GM23338 (cell line): ENCODE measurements at regions not wholly inside any gene's neighbourhood (a gene's known extent, or its start where the extent isn't known, plus 50 kb on each side); places are given as distances from the start of the nearest gene placed in this dataset.

ENCODE experiments used
- ATAC-seq: fragments of 200-7000 bp; cut with Tn5 transposase; 3 replicates; pipeline ENCODE4 v1.9.1; 2020
- DNase-seq: peaks from one replicate; pipeline ENCODE4 v3.0.0-alpha.2; 2015; ENCODE audit warnings: low spot score
- H2AFZ ChIP-seq: fragments of 200-600 bp; sonication (generic); 2 replicates; pipeline ENCODE4 v1.8.0; 2016; ENCODE audit warnings: antibody characterized with exemption, mild to moderate bottlenecking, moderate library complexity
- H3F3A ChIP-seq: fragments of 200-600 bp; sonication (generic); replicated peaks from 2 replicates; pipeline ENCODE4 v1.8.0; 2017; ENCODE audit warnings: antibody characterized with exemption, mixed run types, low read depth
- H3K27ac ChIP-seq: fragments of 200-600 bp; sonication (generic); 2 replicates; pipeline ENCODE4 v1.6.1; 2016; ENCODE audit warnings: low read depth
- H3K27me3 ChIP-seq: fragments of 200-600 bp; sonication (generic); 2 replicates; pipeline ENCODE4 v1.8.0; 2016; ENCODE audit warnings: mild to moderate bottlenecking, mixed run types, moderate library complexity; ENCODE audit not compliant: insufficient read depth
- H3K36me3 ChIP-seq: fragments of 200-600 bp; sonication (generic); 2 replicates; pipeline ENCODE4 v1.8.0; 2016; ENCODE audit warnings: mild to moderate bottlenecking; ENCODE audit not compliant: insufficient read depth
- H3K4me1 ChIP-seq: fragments of 200-600 bp; sonication (generic); 2 replicates; pipeline ENCODE4 v1.8.0; 2016; ENCODE audit warnings: mild to moderate bottlenecking, moderate library complexity; ENCODE audit not compliant: insufficient read depth
- H3K4me2 ChIP-seq: fragments of 200-600 bp; sonication (generic); 2 replicates; pipeline ENCODE4 v1.7.1; 2017; ENCODE audit warnings: mixed run types
- H3K4me3 ChIP-seq: fragments of 200-600 bp; sonication (generic); 2 replicates; pipeline ENCODE4 v1.6.1; 2016; ENCODE audit warnings: mixed run types
- H3K79me2 ChIP-seq: fragments of 200-600 bp; sonication (generic); replicated peaks from 2 replicates; pipeline ENCODE4 v1.8.0; 2017; ENCODE audit warnings: mild to moderate bottlenecking; ENCODE audit not compliant: insufficient read depth
- H3K9me2 ChIP-seq: fragments of 200-600 bp; sonication (generic); 2 replicates; pipeline ENCODE4 v1.8.0; 2017; ENCODE audit not compliant: insufficient read depth
- H4K20me1 ChIP-seq: fragments of 200-600 bp; sonication (generic); replicated peaks from 2 replicates; pipeline ENCODE4 v1.8.0; 2017; ENCODE audit warnings: mild to moderate bottlenecking; ENCODE audit not compliant: insufficient read depth
- H3K27ac Mint-ChIP-seq: 2 replicates; pipeline ENCODE4 v1.8.0; 2020; ENCODE audit warnings: inconsistent platforms, mild to moderate bottlenecking, moderate library complexity, mixed read lengths
- H3K27me3 Mint-ChIP-seq: 3 replicates; pipeline ENCODE4 v1.8.0; 2022; ENCODE audit warnings: low read depth, mild to moderate bottlenecking, moderate library complexity, mixed read lengths, inconsistent platforms; ENCODE audit not compliant: insufficient read depth, poor library complexity
- H3K36me3 Mint-ChIP-seq: 3 replicates; pipeline ENCODE4 v1.8.0; 2021; ENCODE audit warnings: low read depth, mild to moderate bottlenecking, inconsistent platforms, moderate library complexity, mixed read lengths
- H3K4me1 Mint-ChIP-seq: 3 replicates; pipeline ENCODE4 v1.8.0; 2020; ENCODE audit warnings: mild to moderate bottlenecking, inconsistent platforms, mixed read lengths
- H3K4me3 Mint-ChIP-seq: 3 replicates; pipeline ENCODE4 v1.8.0; 2021; ENCODE audit warnings: moderate library complexity, mild to moderate bottlenecking, inconsistent platforms, mixed read lengths
- H3K9me3 Mint-ChIP-seq: 3 replicates; pipeline ENCODE4 v1.8.0; 2020; ENCODE audit warnings: moderate library complexity, mild to moderate bottlenecking, inconsistent platforms, mixed read lengths
- CREB1 ChIP-seq: fragments of 250-450 bp; sonication (Bioruptor Pico); IDR thresholded peaks from 2 replicates; pipeline ENCODE4 v1.5.0; 2020; ENCODE audit warnings: low read depth, mild to moderate bottlenecking, moderate library complexity
- EZH2 ChIP-seq: fragments of 200-600 bp; sonication (generic); IDR thresholded peaks from one replicate; pipeline ENCODE4 v1.8.0; 2017; ENCODE audit warnings: antibody characterized with exemption, mild to moderate bottlenecking, low read depth; ENCODE audit not compliant: unreplicated experiment
- EZH2phosphoT487 ChIP-seq: fragments of 200-600 bp; sonication (generic); IDR thresholded peaks from one replicate; pipeline ENCODE4 v1.8.1; 2018; ENCODE audit warnings: antibody characterized with exemption; ENCODE audit not compliant: unreplicated experiment
- JUNB ChIP-seq: IDR thresholded peaks from one replicate; pipeline ENCODE4 v1.6.1; 2016; ENCODE audit warnings: antibody characterized with exemption; ENCODE audit not compliant: unreplicated experiment
- NANOG ChIP-seq: IDR thresholded peaks from 2 replicates; pipeline ENCODE4 v1.6.1; 2016; ENCODE audit warnings: antibody characterized with exemption, borderline replicate concordance
- STAT1 ChIP-seq: IDR thresholded peaks from one replicate; pipeline ENCODE4 v1.6.1; 2016; ENCODE audit warnings: antibody characterized with exemption; ENCODE audit not compliant: unreplicated experiment
- ZNF114 ChIP-seq: fragments of 250-450 bp; sonication (Bioruptor Pico); IDR thresholded peaks from 2 replicates; pipeline ENCODE4 v1.5.0; 2020; ENCODE audit warnings: mild to moderate bottlenecking, moderate library complexity
- TF ChIP-seq, protein P1 (sequence below), 2 experiments: fragments of 200-600 bp in 1 of 2; sonication (generic) in 1 of 2; conservative IDR thresholded peaks; 2 replicates each; pipeline versions ENCODE4 v1.5.1 to v1.6.1; 2016 to 2017; ENCODE audit warnings: antibody characterized with exemption in 2 of 2, low read depth in 2 of 2, mild to moderate bottlenecking in 2 of 2, moderate library complexity in 1 of 2
- TF ChIP-seq, protein P2 (sequence below): IDR thresholded peaks from one replicate; pipeline ENCODE4 v1.6.1; 2018; ENCODE audit warnings: antibody characterized with exemption; ENCODE audit not compliant: unreplicated experiment
- TF ChIP-seq, protein P3 (sequence below): IDR thresholded peaks from 2 replicates; pipeline ENCODE4 v1.6.1; 2016; ENCODE audit warnings: antibody characterized with exemption

DNA sequence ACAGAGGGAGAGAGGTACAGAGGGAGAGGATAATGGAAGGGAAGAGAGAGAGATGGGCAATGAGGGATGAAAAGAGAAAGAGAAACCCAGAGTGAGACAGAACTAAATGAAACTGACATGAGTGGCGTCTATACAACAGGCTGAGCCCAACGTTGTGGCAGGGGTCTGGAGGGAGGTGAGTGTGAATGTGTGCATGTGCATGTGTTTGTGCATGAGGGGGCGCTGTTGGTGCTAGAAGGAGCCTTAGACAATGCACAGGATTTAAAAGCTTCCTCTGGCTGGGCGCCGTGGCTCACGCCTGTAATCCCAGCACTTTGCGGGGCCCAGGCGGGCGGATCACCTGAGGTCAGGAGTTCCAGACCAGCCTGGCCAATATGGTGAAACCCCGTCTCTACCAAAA, 454.8 kb upstream of the CDH11 start:
- Histone ChIP-seq H3K9me2 (peaks cover 3% of the 10 kb centered on the region), H3F3A (no peaks in the 10 kb centered on the region), H3K36me3 (no peaks in the 10 kb centered on the region), H3K27ac (no peak overlapping the region), H3K4me1 (0 out of 2 replicates have a peak, but pooled peaks cover 11% of the 10 kb centered on the region), H2AFZ (peak overlapping the region; percentile 92), H3K79me2 (no peaks in the 10 kb centered on the region), H3K4me3 (no peak overlapping the region), H3K4me2 (no peak overlapping the region), H3K27me3 (no peaks in the 10 kb centered on the region), H4K20me1 (no peaks in the 10 kb centered on the region)
- Mint-ChIP-seq H3K36me3 (peaks cover 4% of the 10 kb centered on the region; the same call in 1 of the 3 replicates), H3K27me3 (peaks cover 3% of the 10 kb centered on the region), H3K27ac (no peak overlapping the region), H3K4me1 (peaks cover 18% of the 10 kb centered on the region), H3K4me3 (no peak overlapping the region), H3K9me3 (peaks cover 3% of the 10 kb centered on the region; the same call in 1 of the 3 replicates)
- ATAC-seq (peak; percentile 96), DNase-seq (peak; percentile 87)
- TF ChIP-seq EZH2: no peak
- no peak for TF ChIP-seq JUNB
- TF ChIP-seq, protein P1, sequence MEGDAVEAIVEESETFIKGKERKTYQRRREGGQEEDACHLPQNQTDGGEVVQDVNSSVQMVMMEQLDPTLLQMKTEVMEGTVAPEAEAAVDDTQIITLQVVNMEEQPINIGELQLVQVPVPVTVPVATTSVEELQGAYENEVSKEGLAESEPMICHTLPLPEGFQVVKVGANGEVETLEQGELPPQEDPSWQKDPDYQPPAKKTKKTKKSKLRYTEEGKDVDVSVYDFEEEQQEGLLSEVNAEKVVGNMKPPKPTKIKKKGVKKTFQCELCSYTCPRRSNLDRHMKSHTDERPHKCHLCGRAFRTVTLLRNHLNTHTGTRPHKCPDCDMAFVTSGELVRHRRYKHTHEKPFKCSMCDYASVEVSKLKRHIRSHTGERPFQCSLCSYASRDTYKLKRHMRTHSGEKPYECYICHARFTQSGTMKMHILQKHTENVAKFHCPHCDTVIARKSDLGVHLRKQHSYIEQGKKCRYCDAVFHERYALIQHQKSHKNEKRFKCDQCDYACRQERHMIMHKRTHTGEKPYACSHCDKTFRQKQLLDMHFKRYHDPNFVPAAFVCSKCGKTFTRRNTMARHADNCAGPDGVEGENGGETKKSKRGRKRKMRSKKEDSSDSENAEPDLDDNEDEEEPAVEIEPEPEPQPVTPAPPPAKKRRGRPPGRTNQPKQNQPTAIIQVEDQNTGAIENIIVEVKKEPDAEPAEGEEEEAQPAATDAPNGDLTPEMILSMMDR (conservative IDR thresholded peaks at IDR 0.05; ENCODE audit: low read depth in 2 of 2): peak; percentile 70 to 88
- no peak for TF ChIP-seq ZNF114 (CRISPR knock-in tag)
- TF ChIP-seq EZH2phosphoT487: no peak
- TF ChIP-seq, protein P2, sequence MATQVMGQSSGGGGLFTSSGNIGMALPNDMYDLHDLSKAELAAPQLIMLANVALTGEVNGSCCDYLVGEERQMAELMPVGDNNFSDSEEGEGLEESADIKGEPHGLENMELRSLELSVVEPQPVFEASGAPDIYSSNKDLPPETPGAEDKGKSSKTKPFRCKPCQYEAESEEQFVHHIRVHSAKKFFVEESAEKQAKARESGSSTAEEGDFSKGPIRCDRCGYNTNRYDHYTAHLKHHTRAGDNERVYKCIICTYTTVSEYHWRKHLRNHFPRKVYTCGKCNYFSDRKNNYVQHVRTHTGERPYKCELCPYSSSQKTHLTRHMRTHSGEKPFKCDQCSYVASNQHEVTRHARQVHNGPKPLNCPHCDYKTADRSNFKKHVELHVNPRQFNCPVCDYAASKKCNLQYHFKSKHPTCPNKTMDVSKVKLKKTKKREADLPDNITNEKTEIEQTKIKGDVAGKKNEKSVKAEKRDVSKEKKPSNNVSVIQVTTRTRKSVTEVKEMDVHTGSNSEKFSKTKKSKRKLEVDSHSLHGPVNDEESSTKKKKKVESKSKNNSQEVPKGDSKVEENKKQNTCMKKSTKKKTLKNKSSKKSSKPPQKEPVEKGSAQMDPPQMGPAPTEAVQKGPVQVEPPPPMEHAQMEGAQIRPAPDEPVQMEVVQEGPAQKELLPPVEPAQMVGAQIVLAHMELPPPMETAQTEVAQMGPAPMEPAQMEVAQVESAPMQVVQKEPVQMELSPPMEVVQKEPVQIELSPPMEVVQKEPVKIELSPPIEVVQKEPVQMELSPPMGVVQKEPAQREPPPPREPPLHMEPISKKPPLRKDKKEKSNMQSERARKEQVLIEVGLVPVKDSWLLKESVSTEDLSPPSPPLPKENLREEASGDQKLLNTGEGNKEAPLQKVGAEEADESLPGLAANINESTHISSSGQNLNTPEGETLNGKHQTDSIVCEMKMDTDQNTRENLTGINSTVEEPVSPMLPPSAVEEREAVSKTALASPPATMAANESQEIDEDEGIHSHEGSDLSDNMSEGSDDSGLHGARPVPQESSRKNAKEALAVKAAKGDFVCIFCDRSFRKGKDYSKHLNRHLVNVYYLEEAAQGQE: no peak
- no peak for TF ChIP-seq CREB1 (CRISPR knock-in tag)
- TF ChIP-seq STAT1: no peak

DNA sequence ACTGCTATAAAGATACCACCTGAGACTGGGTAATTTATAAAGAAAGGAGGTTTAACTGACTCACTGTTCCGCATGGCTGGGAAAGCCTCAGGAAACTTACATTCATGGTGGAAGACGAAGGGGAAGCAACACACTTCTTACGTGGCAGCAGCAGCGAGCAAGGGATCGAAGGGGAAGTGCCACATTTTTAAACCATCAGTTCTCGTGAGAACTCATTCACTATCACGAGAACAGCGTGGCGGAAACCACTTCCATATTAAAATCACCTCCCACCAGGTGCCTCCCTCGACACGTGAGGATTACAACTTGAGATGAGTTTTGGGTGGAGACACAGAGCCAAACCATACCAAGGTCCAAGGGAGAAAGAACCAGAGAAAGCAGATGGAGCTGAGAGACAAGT, 454.3 kb upstream of the CDH11 start:
- Histone ChIP-seq H3F3A (no peaks in the 10 kb centered on the region), H3K36me3 (no peaks in the 10 kb centered on the region), H3K27me3 (no peaks in the 10 kb centered on the region), H2AFZ (peak overlapping the region; percentile 92), H3K27ac (no peak overlapping the region), H4K20me1 (no peaks in the 10 kb centered on the region), H3K9me2 (peaks cover 3% of the 10 kb centered on the region), H3K79me2 (no peaks in the 10 kb centered on the region), H3K4me2 (no peak overlapping the region), H3K4me1 (0 out of 2 replicates have a peak, but pooled peaks cover 11% of the 10 kb centered on the region), H3K4me3 (no peak overlapping the region)
- no peak for ATAC-seq
- H3K27ac Mint-ChIP-seq: no peak overlapping the region
- peaks cover 5% of the 10 kb centered on the region; the same call in 1 of the 3 replicates for H3K36me3 Mint-ChIP-seq
- peaks cover 18% of the 10 kb centered on the region for H3K4me1 Mint-ChIP-seq
- DNase-seq: no peak
- H3K9me3 Mint-ChIP-seq: peaks cover 3% of the 10 kb centered on the region; the same call in 1 of the 3 replicates
- peaks cover 3% of the 10 kb centered on the region for H3K27me3 Mint-ChIP-seq
- H3K4me3 Mint-ChIP-seq: no peak overlapping the region
- no peak for TF ChIP-seq EZH2phosphoT487
- TF ChIP-seq, protein P1 (conservative IDR thresholded peaks at IDR 0.05; ENCODE audit: low read depth in 2 of 2): no peak
- TF ChIP-seq, protein P3, sequence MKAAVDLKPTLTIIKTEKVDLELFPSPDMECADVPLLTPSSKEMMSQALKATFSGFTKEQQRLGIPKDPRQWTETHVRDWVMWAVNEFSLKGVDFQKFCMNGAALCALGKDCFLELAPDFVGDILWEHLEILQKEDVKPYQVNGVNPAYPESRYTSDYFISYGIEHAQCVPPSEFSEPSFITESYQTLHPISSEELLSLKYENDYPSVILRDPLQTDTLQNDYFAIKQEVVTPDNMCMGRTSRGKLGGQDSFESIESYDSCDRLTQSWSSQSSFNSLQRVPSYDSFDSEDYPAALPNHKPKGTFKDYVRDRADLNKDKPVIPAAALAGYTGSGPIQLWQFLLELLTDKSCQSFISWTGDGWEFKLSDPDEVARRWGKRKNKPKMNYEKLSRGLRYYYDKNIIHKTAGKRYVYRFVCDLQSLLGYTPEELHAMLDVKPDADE: no peak
- TF ChIP-seq NANOG: no peak
